ENCODE measurements at regions not wholly inside any gene's neighbourhood (a gene's known extent, or its start where the extent isn't known, plus 50 kb on each side); places are given as distances from the start of the nearest gene placed in this dataset.
A peak's percentile ranks its signal among the peaks of the same experiment; 100 is the strongest.
"Not testable (repeated sequence)": the region's sequence is repeated elsewhere in the genome, so short reads cannot be mapped to it uniquely, and the experiment has no call there.

GRCh38 chr14:88064841-88065240, 59.9 kb downstream of the GPR65 start:
- ATAC-seq (ENCODE audit: poor library complexity) = no peak
- no peak for DNase-seq
- intact Hi-C loops (cut with DNase I) = no loop called here

- intact Hi-C loops (cut with DNase I) = no loop called here
- DNase-seq = no peak
- ATAC-seq (ENCODE audit: poor library complexity) = no peak
These were observed 64.7 kb downstream of the GPR65 start for GRCh38 chr14:88069677-88070076.

GRCh38 chr14:88075269-88075981, 70.5 kb downstream of the GPR65 start:
- ATAC-seq (ENCODE audit: poor library complexity) = no peak
- intact Hi-C loops (cut with DNase I) = no loop called here

GRCh38 chr14:88078525-88078924, 73.6 kb downstream of the GPR65 start:
- ATAC-seq (ENCODE audit: poor library complexity) = no peak
- no peak for DNase-seq
- intact Hi-C loops (cut with DNase I) = no loop called here

More at GRCh38 chr14:88075269-88075981, 70.5 kb downstream of the GPR65 start:
- DNase-seq = no peak

GRCh38 chr14:88079624-88080023, 74.7 kb downstream of the GPR65 start:
- DNase-seq = no peak
- intact Hi-C loops (cut with DNase I) = no loop called here
- ATAC-seq (ENCODE audit: poor library complexity) = no peak

GRCh38 chr14:88085736-88086135, 80.8 kb downstream of the GPR65 start:
- intact Hi-C loops (cut with DNase I) = no loop called here
- DNase-seq (no peak), ATAC-seq (ENCODE audit: poor library complexity) (no peak)

GRCh38 chr14:88089445-88089844, 84.5 kb downstream of the GPR65 start:
- ATAC-seq (ENCODE audit: poor library complexity) = no peak

GRCh38 chr14:88092529-88092928, 87.6 kb downstream of the GPR65 start:
- DNase-seq (no peak), ATAC-seq (ENCODE audit: poor library complexity) (no peak)
- intact Hi-C loops (cut with DNase I) = no loop called here

More at GRCh38 chr14:88089445-88089844, 84.5 kb downstream of the GPR65 start:
- intact Hi-C loops (cut with DNase I) = no loop called here
- no peak for DNase-seq

- intact Hi-C loops (cut with DNase I) = no loop called here
- ATAC-seq (ENCODE audit: poor library complexity) = no peak
- no peak for DNase-seq
These were observed 90.9 kb downstream of the GPR65 start for GRCh38 chr14:88095791-88096190.

GRCh38 chr14:88098163-88098562, 93.2 kb downstream of the GPR65 start:
- intact Hi-C loops (cut with DNase I) = no loop called here
- DNase-seq (no peak), ATAC-seq (ENCODE audit: poor library complexity) (no peak)

- ATAC-seq (ENCODE audit: poor library complexity) = no peak
- intact Hi-C loops (cut with DNase I) = no loop called here
- no peak for DNase-seq
These were observed 99.8 kb downstream of the GPR65 start for GRCh38 chr14:88104710-88105109.

GRCh38 chr14:88106377-88106776, 101.4 kb downstream of the GPR65 start:
- DNase-seq = no peak
- ATAC-seq (ENCODE audit: poor library complexity) = no peak
- intact Hi-C loops (cut with DNase I) = no loop called here

- ATAC-seq (ENCODE audit: poor library complexity); intact Hi-C loops (cut with DNase I); DNase-seq: not testable (repeated sequence)
These were observed 122.7 kb downstream of the GPR65 start for GRCh38 chr14:88127669-88128068.

- DNase-seq = no peak
- intact Hi-C loops (cut with DNase I) = no loop called here
- peak; percentile 45 for ATAC-seq (ENCODE audit: poor library complexity)
These were observed 123.9 kb downstream of the GPR65 start for GRCh38 chr14:88128816-88129215.

- intact Hi-C loops (cut with DNase I) = no loop called here
- DNase-seq (no peak), ATAC-seq (ENCODE audit: poor library complexity) (peak; percentile 91)
These were observed 124.5 kb downstream of the GPR65 start for GRCh38 chr14:88129306-88130056.

- DNase-seq (no peak), ATAC-seq (ENCODE audit: poor library complexity) (peak; percentile 59)
- intact Hi-C loops (cut with DNase I) = no loop called here
These were observed 125.1 kb downstream of the GPR65 start for GRCh38 chr14:88130057-88130432.
